SK-N-SH (cell line): ENCODE measurements at regions not wholly inside any gene's neighbourhood (a gene's known extent, or its start where the extent isn't known, plus 50 kb on each side); places are given as distances from the start of the nearest gene placed in this dataset.

Source experiments
- EZH2phosphoT487 ChIP-seq: fragments of 200-600 bp; sonication (generic); IDR thresholded peaks from 2 replicates; pipeline ENCODE4 v1.6.1; 2017; ENCODE audit warnings: low read depth, mixed run types, mild to moderate bottlenecking, antibody characterized with exemption, moderate library complexity, borderline replicate concordance
- MXI1 ChIP-seq: IDR thresholded peaks from 2 replicates; pipeline ENCODE4 v1.6.1; 2012; ENCODE audit warnings: mild to moderate bottlenecking, low read depth, low read length, improper control_type of control experiment
- NRF1 ChIP-seq: IDR thresholded peaks from 2 replicates; pipeline ENCODE4 v1.6.1; 2012; ENCODE audit warnings: low read depth, mild to moderate bottlenecking, low read length
- POLR2AphosphoS5 ChIP-seq: IDR thresholded peaks from 2 replicates; pipeline ENCODE4 v1.6.1; 2012; ENCODE audit warnings: low read depth, low read length
- RCOR1 ChIP-seq: fragments of 150-350 bp; IDR thresholded peaks from 2 replicates; pipeline ENCODE4 v1.6.1; 2017; ENCODE audit warnings: antibody characterized with exemption, low read length
- REST ChIP-seq: IDR thresholded peaks from 2 replicates; pipeline ENCODE4 v1.6.1; 2012; ENCODE audit warnings: mild to moderate bottlenecking, low read depth, low read length, moderate library complexity
- TCF12 ChIP-seq: IDR thresholded peaks from 2 replicates; pipeline ENCODE4 v1.4.0; 2012
- YY1 ChIP-seq: IDR thresholded peaks from 2 replicates; pipeline ENCODE4 v1.4.0; 2012; ENCODE audit warnings: low read depth, mild to moderate bottlenecking
- TF ChIP-seq, protein P1 (sequence below): fragments of 200-600 bp; sonication (generic); IDR thresholded peaks from 2 replicates; pipeline ENCODE4 v1.6.1; 2017; ENCODE audit warnings: antibody characterized with exemption, mild to moderate bottlenecking, moderate library complexity
- TF ChIP-seq, protein P2 (sequence below): fragments of 150-350 bp; IDR thresholded peaks from 2 replicates; pipeline ENCODE4 v1.6.1; 2016; ENCODE audit warnings: mild to moderate bottlenecking, low read depth, low read length

DNA sequence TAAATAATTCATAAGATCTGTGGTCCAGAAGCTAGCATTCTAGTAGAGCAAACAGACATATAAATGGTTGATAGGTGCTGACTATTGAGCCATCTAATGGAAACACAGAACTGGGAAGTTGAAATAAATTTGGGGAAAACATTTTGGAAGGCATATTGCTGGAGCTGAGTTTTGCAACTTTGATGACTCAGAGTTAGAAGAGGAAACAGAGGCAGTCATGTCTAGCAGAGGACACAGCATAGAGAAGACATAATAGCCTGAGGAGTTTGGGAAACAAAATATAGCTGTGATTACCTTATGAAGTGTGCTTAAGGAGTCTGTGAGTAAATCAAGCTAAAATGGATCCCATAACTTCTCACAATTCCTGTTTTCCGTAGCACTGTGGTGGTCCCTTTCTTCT lies 86.9 kb upstream of the FLRT2 start:
- no peak for TF ChIP-seq YY1
- no peak for TF ChIP-seq EZH2phosphoT487
- no peak for TF ChIP-seq RCOR1
- TF ChIP-seq REST = no peak
- TF ChIP-seq, protein P1, sequence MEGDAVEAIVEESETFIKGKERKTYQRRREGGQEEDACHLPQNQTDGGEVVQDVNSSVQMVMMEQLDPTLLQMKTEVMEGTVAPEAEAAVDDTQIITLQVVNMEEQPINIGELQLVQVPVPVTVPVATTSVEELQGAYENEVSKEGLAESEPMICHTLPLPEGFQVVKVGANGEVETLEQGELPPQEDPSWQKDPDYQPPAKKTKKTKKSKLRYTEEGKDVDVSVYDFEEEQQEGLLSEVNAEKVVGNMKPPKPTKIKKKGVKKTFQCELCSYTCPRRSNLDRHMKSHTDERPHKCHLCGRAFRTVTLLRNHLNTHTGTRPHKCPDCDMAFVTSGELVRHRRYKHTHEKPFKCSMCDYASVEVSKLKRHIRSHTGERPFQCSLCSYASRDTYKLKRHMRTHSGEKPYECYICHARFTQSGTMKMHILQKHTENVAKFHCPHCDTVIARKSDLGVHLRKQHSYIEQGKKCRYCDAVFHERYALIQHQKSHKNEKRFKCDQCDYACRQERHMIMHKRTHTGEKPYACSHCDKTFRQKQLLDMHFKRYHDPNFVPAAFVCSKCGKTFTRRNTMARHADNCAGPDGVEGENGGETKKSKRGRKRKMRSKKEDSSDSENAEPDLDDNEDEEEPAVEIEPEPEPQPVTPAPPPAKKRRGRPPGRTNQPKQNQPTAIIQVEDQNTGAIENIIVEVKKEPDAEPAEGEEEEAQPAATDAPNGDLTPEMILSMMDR = no peak
- no peak for TF ChIP-seq MXI1
- TF ChIP-seq NRF1 = no peak
- TF ChIP-seq POLR2AphosphoS5 = no peak
- TF ChIP-seq TCF12 = no peak
- TF ChIP-seq, protein P2, sequence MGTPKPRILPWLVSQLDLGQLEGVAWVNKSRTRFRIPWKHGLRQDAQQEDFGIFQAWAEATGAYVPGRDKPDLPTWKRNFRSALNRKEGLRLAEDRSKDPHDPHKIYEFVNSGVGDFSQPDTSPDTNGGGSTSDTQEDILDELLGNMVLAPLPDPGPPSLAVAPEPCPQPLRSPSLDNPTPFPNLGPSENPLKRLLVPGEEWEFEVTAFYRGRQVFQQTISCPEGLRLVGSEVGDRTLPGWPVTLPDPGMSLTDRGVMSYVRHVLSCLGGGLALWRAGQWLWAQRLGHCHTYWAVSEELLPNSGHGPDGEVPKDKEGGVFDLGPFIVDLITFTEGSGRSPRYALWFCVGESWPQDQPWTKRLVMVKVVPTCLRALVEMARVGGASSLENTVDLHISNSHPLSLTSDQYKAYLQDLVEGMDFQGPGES = no peak
